ENCODE measurements at regions not wholly inside any gene's neighbourhood (a gene's known extent, or its start where the extent isn't known, plus 50 kb on each side); places are given as distances from the start of the nearest gene placed in this dataset.
A peak's percentile ranks its signal among the peaks of the same experiment; 100 is the strongest.

GRCh38 chr5:155726267-155726666 lies 600.7 kb upstream of the SGCD start:
- Histone ChIP-seq H3K4me2 (ENCODE audit: low read length) (no peak overlapping the region), H3K27me3 (ENCODE audit: insufficient read depth, low read length) (no peaks in the 10 kb centered on the region), H3K9me2 (ENCODE audit: insufficient read depth) (no peaks in the 10 kb centered on the region), H3K36me3 (ENCODE audit: control insufficient read depth in 1 of 2, insufficient read depth in 2 of 2, low read length in 2 of 2) (no peaks in the 10 kb centered on the region), H4K20me1 (ENCODE audit: insufficient read depth) (no peaks in the 10 kb centered on the region), H3K27ac (ENCODE audit: low read depth, low read length) (no peak overlapping the region), H3K4me3 (replicated peaks in 1 of 2; ENCODE audit: low read depth in 1 of 2, low read length in 2 of 2) (no peak overlapping the region), H3K4me1 (ENCODE audit: control insufficient read depth in 1 of 2, insufficient read depth in 2 of 2, low read length in 2 of 2) (no peaks in the 10 kb centered on the region), H3K9ac (ENCODE audit: low read length) (no peak overlapping the region), H3K79me2 (ENCODE audit: insufficient read depth, low read length) (no peaks in the 10 kb centered on the region), H2AFZ (ENCODE audit: low read depth, low read length, poor library complexity, severe bottlenecking) (no peak overlapping the region), H3K9me3 (ENCODE audit: control insufficient read depth in 1 of 2, insufficient read depth in 1 of 2, low read depth in 1 of 2, low read length in 2 of 2) (peaks cover 4 to 6% of the 10 kb centered on the region in 2 experiments; a peak in 2 of 4 replicates)
- CTCF ChIA-PET: no interaction called here
- RAD21 ChIA-PET (ENCODE audit: low non-redundant PET in 1 of 2, low total read pairs in 2 of 2, uncharacterized antibody in 2 of 2, unreplicated experiment in 2 of 2): no interaction called here
- TF ChIP-seq ATF3 (IDR thresholded peaks at IDR 0.05) (no peak), EGR1 (IDR thresholded peaks at IDR 0.05; ENCODE audit: low read depth) (no peak), TCF7L2 (IDR thresholded peaks at IDR 0.05; ENCODE audit: borderline replicate concordance, extremely low read depth, insufficient read depth, insufficient read length) (no peak), SRF (IDR thresholded peaks at IDR 0.05; ENCODE audit: low read depth) (no peak), SP1 (IDR thresholded peaks at IDR 0.05; ENCODE audit: low read depth) (no peak), REST (IDR thresholded peaks at IDR 0.05; ENCODE audit: low read depth) (peak; percentile 27)
- DNase-seq (ENCODE audit: low read depth, low spot score): no peak
- BruUV-seq (replicated peaks): no TSS peak
- intact Hi-C loops (cut with micrococcal nuclease): no loop called here
- POLR2A ChIA-PET: no interaction called here
- ATAC-seq: no peak
